ENCODE measurements at regions not wholly inside any gene's neighbourhood (a gene's known extent, or its start where the extent isn't known, plus 50 kb on each side); places are given as distances from the start of the nearest gene placed in this dataset.

GRCh38 chr17:72487731-72488494 is 367.1 kb downstream of the SOX9 start:
- no TSS peak for BruUV-seq (replicated peaks)
- no peak overlapping the region for H3K9ac ChIP-seq (replicated peaks; ENCODE audit: extremely low read depth, insufficient read depth, low read length)
- H3K27ac ChIP-seq (ENCODE audit: insufficient read depth, low read depth, low read length), result no peak overlapping the region
- no peaks in the 10 kb centered on the region for H3K27me3 ChIP-seq (ENCODE audit: control insufficient read depth in 2 of 2, insufficient read depth in 2 of 2, low read length in 2 of 2)
- intact Hi-C loops (cut with micrococcal nuclease) (no loop called here), dilution Hi-C loops (cut with MboI; ENCODE audit: extremely low pct_ligation_motif_present, low sequenced_read_pairs) (no loop called here)
- no peak overlapping the region for H3K4me3 ChIP-seq (replicated peaks in 1 of 3; ENCODE audit: insufficient read depth in 1 of 3, low read depth in 1 of 3, low read length in 3 of 3)
- no peaks in the 10 kb centered on the region for H3K79me2 ChIP-seq (ENCODE audit: control insufficient read depth, insufficient read depth, low read length)
- FAIRE-seq (no peak), DNase-seq (ENCODE audit: low read depth, low spot score) (no peak)
- ChIA-PET POLR2A (no interaction called here), CTCF (no interaction called here)
- H2AFZ ChIP-seq (ENCODE audit: low read depth, low read length), result no peak overlapping the region
- TF ChIP-seq CTCF (IDR thresholded peaks at IDR 0.05; ENCODE audit: extremely low read depth in 1 of 2, insufficient read depth in 1 of 2, low read depth in 1 of 2, low read length in 2 of 2) (no peak), POLR2A (IDR thresholded peaks at IDR 0.05; ENCODE audit: low read depth, low read length) (no peak), GATA2 (IDR thresholded peaks at IDR 0.05; ENCODE audit: insufficient read depth, insufficient read length, low read depth, low read length) (no peak), MYC (IDR thresholded peaks at IDR 0.05; ENCODE audit: low read depth, low read length) (no peak), FOS (IDR thresholded peaks at IDR 0.05; ENCODE audit: borderline replicate concordance, insufficient read depth, low read length) (no peak), EZH2 (IDR thresholded peaks at IDR 0.05; ENCODE audit: borderline replicate concordance, low read depth, low read length, severe bottlenecking) (no peak), MAX (IDR thresholded peaks at IDR 0.05; ENCODE audit: insufficient read depth, insufficient read length) (no peak), JUN (IDR thresholded peaks at IDR 0.05; ENCODE audit: borderline replicate concordance, insufficient read depth, insufficient read length, low read depth) (no peak), POLR2AphosphoS5 (IDR thresholded peaks at IDR 0.05; ENCODE audit: insufficient read depth, low read depth, low read length) (no peak)
- no peaks in the 10 kb centered on the region for H3K9me3 ChIP-seq (replicated peaks; ENCODE audit: control insufficient read depth, insufficient read depth, low read length)
- no peaks in the 10 kb centered on the region for H4K20me1 ChIP-seq (replicated peaks; ENCODE audit: control insufficient read depth, extremely low read depth, insufficient read depth, low read length)
- H3K4me2 ChIP-seq (ENCODE audit: insufficient read depth, low read length), result no peak overlapping the region
- no peaks in the 10 kb centered on the region for H3K4me1 ChIP-seq (ENCODE audit: control insufficient read depth, extremely low read depth, insufficient read depth, low read length)
- no peaks in the 10 kb centered on the region for H3K9me1 ChIP-seq (replicated peaks; ENCODE audit: control insufficient read depth, extremely low read depth, insufficient read depth, low read length)
- no peaks in the 10 kb centered on the region for H3K36me3 ChIP-seq (ENCODE audit: control insufficient read depth in 2 of 2, extremely low read depth in 1 of 2, insufficient read depth in 2 of 2, low read length in 2 of 2)
